Skin epidermis (tissue), 12 donors: ENCODE measurements at regions not wholly inside any gene's neighbourhood (a gene's known extent, or its start where the extent isn't known, plus 50 kb on each side); places are given as distances from the start of the nearest gene placed in this dataset.

Experiments used
- H3K27ac ChIP-seq, 21 experiments: fragments of 200-600 bp; sonication (generic) in 11 of 21; one replicate each; pipeline ENCODE4 v1.5.0; 2020; ENCODE audit warnings: mild to moderate bottlenecking in 3 of 21, inconsistent platforms in 2 of 21, moderate library complexity in 2 of 21
- H3K4me3 ChIP-seq, 7 experiments: fragments of 200-600 bp; sonication (generic) in 2 of 7; one replicate each; pipeline ENCODE4 v1.5.0; 2020; ENCODE audit warnings: inconsistent platforms in 2 of 7, mild to moderate bottlenecking in 2 of 7, moderate library complexity in 1 of 7

GRCh38 chr7:35465791-35466336 is 212.0 kb upstream of the TBX20 start:
- H3K4me3 ChIP-seq, result no peak overlapping the region
- no peak overlapping the region for H3K27ac ChIP-seq

GRCh38 chr7:35463751-35464150 is 209.9 kb upstream of the TBX20 start:
- H3K27ac ChIP-seq, result no peak overlapping the region

GRCh38 chr7:35463176-35463700 is 209.3 kb upstream of the TBX20 start:
- Histone ChIP-seq H3K4me3 (no peak overlapping the region), H3K27ac (no peak overlapping the region)

More at GRCh38 chr7:35463751-35464150, 209.9 kb upstream of the TBX20 start:
- no peak overlapping the region for H3K4me3 ChIP-seq

GRCh38 chr7:35454575-35455385 is 200.9 kb upstream of the TBX20 start:
- H3K4me3 ChIP-seq, result no peak overlapping the region
- H3K27ac ChIP-seq, result no peak overlapping the region

GRCh38 chr7:35450456-35451214 is 196.7 kb upstream of the TBX20 start:
- H3K4me3 ChIP-seq, result no peak overlapping the region
- no peak overlapping the region for H3K27ac ChIP-seq

- Histone ChIP-seq H3K4me3 (no peak overlapping the region), H3K27ac (no peak overlapping the region)
Measured at GRCh38 chr7:35448486-35448885, 194.6 kb upstream of the TBX20 start.

- Histone ChIP-seq H3K27ac (no peak overlapping the region), H3K4me3 (no peak overlapping the region)
Measured at GRCh38 chr7:35446091-35446490, 192.2 kb upstream of the TBX20 start.

GRCh38 chr7:35437619-35438275 is 183.8 kb upstream of the TBX20 start:
- no peak overlapping the region for H3K27ac ChIP-seq
- no peak overlapping the region for H3K4me3 ChIP-seq

- Histone ChIP-seq H3K4me3 (no peak overlapping the region), H3K27ac (no peak overlapping the region)
Measured at GRCh38 chr7:35436452-35436851, 182.6 kb upstream of the TBX20 start.

- H3K27ac ChIP-seq, result no peak overlapping the region
- H3K4me3 ChIP-seq, result no peak overlapping the region
Measured at GRCh38 chr7:35430547-35431153, 176.8 kb upstream of the TBX20 start.

GRCh38 chr7:35424869-35425495 is 171.1 kb upstream of the TBX20 start:
- no peak overlapping the region for H3K4me3 ChIP-seq
- no peak overlapping the region for H3K27ac ChIP-seq

GRCh38 chr7:35424440-35424839 is 170.5 kb upstream of the TBX20 start:
- no peak overlapping the region for H3K4me3 ChIP-seq
- H3K27ac ChIP-seq, result no peak overlapping the region

- Histone ChIP-seq H3K4me3 (no peak overlapping the region), H3K27ac (no peak overlapping the region)
Measured at GRCh38 chr7:35422715-35423114, 168.8 kb upstream of the TBX20 start.

GRCh38 chr7:35420656-35421055 is 166.8 kb upstream of the TBX20 start:
- Histone ChIP-seq H3K27ac (no peak overlapping the region), H3K4me3 (no peak overlapping the region)

- Histone ChIP-seq H3K4me3 (no peak overlapping the region), H3K27ac (no peak overlapping the region)
Measured at GRCh38 chr7:35419391-35419755, 165.5 kb upstream of the TBX20 start.

- no peak overlapping the region for H3K27ac ChIP-seq
- no peak overlapping the region for H3K4me3 ChIP-seq
Measured at GRCh38 chr7:35418716-35419390, 165.0 kb upstream of the TBX20 start.

- H3K27ac ChIP-seq, result no peak overlapping the region
- no peak overlapping the region for H3K4me3 ChIP-seq
Measured at GRCh38 chr7:35416568-35416967, 162.7 kb upstream of the TBX20 start.

GRCh38 chr7:35415411-35415822 is 161.5 kb upstream of the TBX20 start:
- Histone ChIP-seq H3K27ac (no peak overlapping the region), H3K4me3 (no peak overlapping the region)

- H3K27ac ChIP-seq, result no peak overlapping the region
- H3K4me3 ChIP-seq, result no peak overlapping the region
Measured at GRCh38 chr7:35411331-35411730, 157.4 kb upstream of the TBX20 start.
